HL-60 (cell line): ENCODE measurements at regions not wholly inside any gene's neighbourhood (a gene's known extent, or its start where the extent isn't known, plus 50 kb on each side); places are given as distances from the start of the nearest gene placed in this dataset.

Experiments
- CTCF ChIP-seq: IDR thresholded peaks from one replicate; pipeline ENCODE4 v1.5.1; 2011; ENCODE audit warnings: low read length, control low read depth, inconsistent platforms; ENCODE audit not compliant: insufficient read depth
- POLR2AphosphoS5 ChIP-seq: IDR thresholded peaks from 2 replicates; pipeline ENCODE4 v1.6.1; 2012; ENCODE audit warnings: low read depth
- REST ChIP-seq: IDR thresholded peaks from 2 replicates; pipeline ENCODE4 v1.6.1; 2012; ENCODE audit warnings: low read depth; ENCODE audit not compliant: insufficient replicate concordance
- SPI1 ChIP-seq: IDR thresholded peaks from 2 replicates; pipeline ENCODE4 v1.6.1; 2012; ENCODE audit warnings: low read depth, mild to moderate bottlenecking, borderline replicate concordance

- TF ChIP-seq CTCF (no peak), POLR2AphosphoS5 (no peak), REST (no peak), SPI1 (no peak)
Observed at GRCh38 chr7:136664537-136664936, 203.9 kb upstream of the CHRM2 start.
